GM12874 (cell line): ENCODE measurements at regions not wholly inside any gene's neighbourhood (a gene's known extent, or its start where the extent isn't known, plus 50 kb on each side); places are given as distances from the start of the nearest gene placed in this dataset.

Experiments
- TF ChIP-seq, protein P1 (sequence below): IDR thresholded peaks from 2 replicates; pipeline ENCODE4 v1.5.1; 2011; ENCODE audit warnings: low read depth, mild to moderate bottlenecking, control low read depth, low read length, moderate library complexity; ENCODE audit not compliant: insufficient read depth

- TF ChIP-seq, protein P1, sequence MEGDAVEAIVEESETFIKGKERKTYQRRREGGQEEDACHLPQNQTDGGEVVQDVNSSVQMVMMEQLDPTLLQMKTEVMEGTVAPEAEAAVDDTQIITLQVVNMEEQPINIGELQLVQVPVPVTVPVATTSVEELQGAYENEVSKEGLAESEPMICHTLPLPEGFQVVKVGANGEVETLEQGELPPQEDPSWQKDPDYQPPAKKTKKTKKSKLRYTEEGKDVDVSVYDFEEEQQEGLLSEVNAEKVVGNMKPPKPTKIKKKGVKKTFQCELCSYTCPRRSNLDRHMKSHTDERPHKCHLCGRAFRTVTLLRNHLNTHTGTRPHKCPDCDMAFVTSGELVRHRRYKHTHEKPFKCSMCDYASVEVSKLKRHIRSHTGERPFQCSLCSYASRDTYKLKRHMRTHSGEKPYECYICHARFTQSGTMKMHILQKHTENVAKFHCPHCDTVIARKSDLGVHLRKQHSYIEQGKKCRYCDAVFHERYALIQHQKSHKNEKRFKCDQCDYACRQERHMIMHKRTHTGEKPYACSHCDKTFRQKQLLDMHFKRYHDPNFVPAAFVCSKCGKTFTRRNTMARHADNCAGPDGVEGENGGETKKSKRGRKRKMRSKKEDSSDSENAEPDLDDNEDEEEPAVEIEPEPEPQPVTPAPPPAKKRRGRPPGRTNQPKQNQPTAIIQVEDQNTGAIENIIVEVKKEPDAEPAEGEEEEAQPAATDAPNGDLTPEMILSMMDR, result no peak
Measured at GRCh38 chr20:47907031-47907675, 121.9 kb upstream of the SULF2 start.

- TF ChIP-seq, protein P1, result no peak
Measured at GRCh38 chr20:47906348-47906660, 121.0 kb upstream of the SULF2 start.

GRCh38 chr20:47905628-47906347, 120.5 kb upstream of the SULF2 start:
- TF ChIP-seq, protein P1, result no peak

DNA sequence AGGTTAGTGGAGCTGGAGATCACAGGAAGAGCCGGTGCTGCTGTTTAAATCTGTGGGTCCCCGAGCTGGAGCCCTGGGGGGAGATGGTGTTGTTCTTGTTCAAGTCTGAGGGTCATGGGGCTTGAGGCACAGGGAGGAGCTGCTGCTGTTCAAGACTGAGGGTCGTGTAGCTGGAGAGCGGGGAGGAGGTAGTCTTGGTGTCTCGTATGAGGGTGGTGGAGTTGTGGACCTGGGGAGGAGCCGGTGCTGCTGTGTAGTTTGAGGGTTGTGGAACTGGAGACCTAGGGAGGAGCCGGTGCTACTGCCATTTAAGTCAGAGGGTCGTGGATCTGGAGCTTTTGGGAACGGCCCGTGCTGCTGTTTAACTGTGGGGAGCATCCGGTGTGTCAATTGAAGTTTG, 112.2 kb upstream of the SULF2 start:
- TF ChIP-seq, protein P1, result no peak

- TF ChIP-seq, protein P1, result no peak
Measured at GRCh38 chr20:47888351-47888750, 103.1 kb upstream of the SULF2 start.

GRCh38 chr20:47887477-47888080, 102.3 kb upstream of the SULF2 start:
- TF ChIP-seq, protein P1, result no peak

DNA sequence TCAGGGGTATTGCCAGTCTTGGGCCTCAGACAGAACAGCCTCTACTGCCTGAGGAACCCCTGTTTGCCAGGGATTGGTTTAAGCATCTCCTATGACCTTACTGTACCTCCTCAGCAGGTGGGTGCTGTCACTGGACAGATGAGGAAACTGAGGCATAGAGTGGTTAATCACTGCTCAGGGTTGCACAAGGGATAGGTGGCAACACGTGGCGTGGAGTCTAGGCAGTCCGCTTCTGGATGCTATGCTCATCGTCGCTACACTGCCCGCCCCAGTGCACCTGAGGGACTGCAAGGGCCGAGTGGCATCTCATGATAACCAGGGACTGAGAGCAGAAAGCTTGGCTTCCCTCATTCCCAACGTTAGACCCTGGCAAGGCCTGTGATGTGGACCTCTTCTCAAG, 101.8 kb upstream of the SULF2 start:
- TF ChIP-seq, protein P1, result no peak
